Panc1 (cell line): ENCODE measurements at regions not wholly inside any gene's neighbourhood (a gene's known extent, or its start where the extent isn't known, plus 50 kb on each side); places are given as distances from the start of the nearest gene placed in this dataset.

Source experiments
- ATAC-seq: fragments of 200-7000 bp; cut with Tn5 transposase; 2 replicates; pipeline ENCODE4 v1.9.1; 2020; ENCODE audit warnings: mild to moderate bottlenecking, moderate library complexity
- BruUV-seq: library from RNA; stranded (reverse); fragments of 400-500 nt; replicated peaks from 2 replicates; lab custom pipeline; 2021; lab: Mats Ljungman, UMichigan
- CTCF ChIA-PET: fragments of 300-600 bp; sonication (Branson Sonifier 250); formaldehyde crosslinking; loops from one replicate; lab custom pipeline; 2022; ENCODE audit warnings: antibody characterized with exemption; lab: Charles Lee
- POLR2A ChIA-PET: fragments of 300-600 bp; sonication (Branson Sonifier 250); formaldehyde crosslinking; loops from one replicate; lab custom pipeline; 2022; ENCODE audit warnings: antibody characterized with exemption; lab: Charles Lee
- DNase-seq: peaks from one replicate; pipeline ENCODE4 v3.0.0-alpha.2; 2010; ENCODE audit warnings: low read depth, low spot score
- H3K27ac ChIP-seq: 2 replicates; pipeline ENCODE4 v1.5.1; 2011; ENCODE audit warnings: mild to moderate bottlenecking, low read length, inconsistent platforms
- H3K27me3 ChIP-seq: fragments of 200-500 bp; sonication (Bioruptor generic); 2 replicates; pipeline ENCODE4 v1.6.0; 2014; ENCODE audit warnings: low read length, inconsistent platforms; ENCODE audit not compliant: control insufficient read depth, insufficient read depth
- H3K36me3 ChIP-seq: fragments of 200-500 bp; sonication (Bioruptor generic); 2 replicates; pipeline ENCODE4 v1.5.1; 2014; ENCODE audit warnings: inconsistent platforms, mild to moderate bottlenecking, low read length, moderate library complexity; ENCODE audit not compliant: control insufficient read depth, insufficient read depth
- H3K4me1 ChIP-seq: 2 replicates; pipeline ENCODE4 v1.5.1; 2011; ENCODE audit warnings: inconsistent platforms, mild to moderate bottlenecking, low read length, moderate library complexity; ENCODE audit not compliant: control insufficient read depth, insufficient read depth
- H3K4me3 ChIP-seq, 2 experiments: 2 replicates each; pipeline ENCODE4 v1.5.1; 2011 to 2012; ENCODE audit warnings: low read depth in 2 of 2, low read length in 2 of 2, mild to moderate bottlenecking in 2 of 2, inconsistent platforms in 1 of 2, moderate library complexity in 1 of 2
- H3K9me3 ChIP-seq: fragments of 200-500 bp; sonication (Bioruptor generic); 2 replicates; pipeline ENCODE4 v1.5.1; 2014; ENCODE audit warnings: low read depth, mild to moderate bottlenecking, inconsistent platforms, low read length, moderate library complexity; ENCODE audit not compliant: control insufficient read depth, insufficient read depth
- POLR2AphosphoS5 ChIP-seq: IDR thresholded peaks from 2 replicates; pipeline ENCODE4 v1.6.1; 2012; ENCODE audit warnings: mild to moderate bottlenecking, low read depth, low read length, moderate library complexity
- SIN3A ChIP-seq: IDR thresholded peaks from 2 replicates; pipeline ENCODE4 v1.6.1; 2012; ENCODE audit warnings: low read depth, mild to moderate bottlenecking, low read length, moderate library complexity, borderline replicate concordance; ENCODE audit not compliant: insufficient read depth
- TCF7L2 ChIP-seq: IDR thresholded peaks from 2 replicates; pipeline ENCODE4 v1.6.1; 2011; ENCODE audit warnings: mild to moderate bottlenecking, low read depth, low read length, inconsistent platforms
- in situ Hi-C: cut with HindIII; loops from 2 replicates; pipeline ENCODE4 v1.10.0; 2016; ENCODE audit warnings: low sequenced_read_pairs, low pct_unique_long_range_greater_than_20kb
- intact Hi-C: fragments of 100-400 bp; cut with micrococcal nuclease; formaldehyde crosslinking; loops from one replicate; pipeline ENCODE4 v1.10.0; 2022; ENCODE audit not compliant: unreplicated experiment
- TF ChIP-seq, protein P1 (sequence below), 2 experiments: IDR thresholded peaks; 2 replicates each; pipeline ENCODE4 v1.6.1; 2011 to 2012; ENCODE audit warnings: low read depth in 2 of 2, control low read depth in 1 of 2, low read length in 1 of 2, mild to moderate bottlenecking in 1 of 2, moderate library complexity in 1 of 2; ENCODE audit not compliant: insufficient read depth in 1 of 2
- TF ChIP-seq, protein P2 (sequence below): fragments of 450-650 bp; IDR thresholded peaks from 2 replicates; pipeline ENCODE4 v1.5.1; 2017; ENCODE audit warnings: mild to moderate bottlenecking

- Histone ChIP-seq H3K27ac (no peak overlapping the region), H3K4me3 (no peak overlapping the region), H3K4me1 (no peaks in the 10 kb centered on the region), H3K9me3 (peaks cover 7% of the 10 kb centered on the region; the same call in 1 of the 2 replicates), H3K27me3 (no peaks in the 10 kb centered on the region), H3K36me3 (no peaks in the 10 kb centered on the region)
- ChIA-PET POLR2A (no interaction called here), CTCF (no interaction called here)
- BruUV-seq = no TSS peak
- in situ Hi-C loops (no loop called here), intact Hi-C loops (no loop called here)
- DNase-seq (no peak), ATAC-seq (no peak)
- TF ChIP-seq, protein P1, sequence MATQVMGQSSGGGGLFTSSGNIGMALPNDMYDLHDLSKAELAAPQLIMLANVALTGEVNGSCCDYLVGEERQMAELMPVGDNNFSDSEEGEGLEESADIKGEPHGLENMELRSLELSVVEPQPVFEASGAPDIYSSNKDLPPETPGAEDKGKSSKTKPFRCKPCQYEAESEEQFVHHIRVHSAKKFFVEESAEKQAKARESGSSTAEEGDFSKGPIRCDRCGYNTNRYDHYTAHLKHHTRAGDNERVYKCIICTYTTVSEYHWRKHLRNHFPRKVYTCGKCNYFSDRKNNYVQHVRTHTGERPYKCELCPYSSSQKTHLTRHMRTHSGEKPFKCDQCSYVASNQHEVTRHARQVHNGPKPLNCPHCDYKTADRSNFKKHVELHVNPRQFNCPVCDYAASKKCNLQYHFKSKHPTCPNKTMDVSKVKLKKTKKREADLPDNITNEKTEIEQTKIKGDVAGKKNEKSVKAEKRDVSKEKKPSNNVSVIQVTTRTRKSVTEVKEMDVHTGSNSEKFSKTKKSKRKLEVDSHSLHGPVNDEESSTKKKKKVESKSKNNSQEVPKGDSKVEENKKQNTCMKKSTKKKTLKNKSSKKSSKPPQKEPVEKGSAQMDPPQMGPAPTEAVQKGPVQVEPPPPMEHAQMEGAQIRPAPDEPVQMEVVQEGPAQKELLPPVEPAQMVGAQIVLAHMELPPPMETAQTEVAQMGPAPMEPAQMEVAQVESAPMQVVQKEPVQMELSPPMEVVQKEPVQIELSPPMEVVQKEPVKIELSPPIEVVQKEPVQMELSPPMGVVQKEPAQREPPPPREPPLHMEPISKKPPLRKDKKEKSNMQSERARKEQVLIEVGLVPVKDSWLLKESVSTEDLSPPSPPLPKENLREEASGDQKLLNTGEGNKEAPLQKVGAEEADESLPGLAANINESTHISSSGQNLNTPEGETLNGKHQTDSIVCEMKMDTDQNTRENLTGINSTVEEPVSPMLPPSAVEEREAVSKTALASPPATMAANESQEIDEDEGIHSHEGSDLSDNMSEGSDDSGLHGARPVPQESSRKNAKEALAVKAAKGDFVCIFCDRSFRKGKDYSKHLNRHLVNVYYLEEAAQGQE (IDR thresholded peaks at IDR 0.05; ENCODE audit: insufficient read depth in 1 of 2, low read depth in 2 of 2, low read length in 1 of 2) = no peak
- TF ChIP-seq TCF7L2 = no peak
- TF ChIP-seq POLR2AphosphoS5 = no peak
- TF ChIP-seq, protein P2, sequence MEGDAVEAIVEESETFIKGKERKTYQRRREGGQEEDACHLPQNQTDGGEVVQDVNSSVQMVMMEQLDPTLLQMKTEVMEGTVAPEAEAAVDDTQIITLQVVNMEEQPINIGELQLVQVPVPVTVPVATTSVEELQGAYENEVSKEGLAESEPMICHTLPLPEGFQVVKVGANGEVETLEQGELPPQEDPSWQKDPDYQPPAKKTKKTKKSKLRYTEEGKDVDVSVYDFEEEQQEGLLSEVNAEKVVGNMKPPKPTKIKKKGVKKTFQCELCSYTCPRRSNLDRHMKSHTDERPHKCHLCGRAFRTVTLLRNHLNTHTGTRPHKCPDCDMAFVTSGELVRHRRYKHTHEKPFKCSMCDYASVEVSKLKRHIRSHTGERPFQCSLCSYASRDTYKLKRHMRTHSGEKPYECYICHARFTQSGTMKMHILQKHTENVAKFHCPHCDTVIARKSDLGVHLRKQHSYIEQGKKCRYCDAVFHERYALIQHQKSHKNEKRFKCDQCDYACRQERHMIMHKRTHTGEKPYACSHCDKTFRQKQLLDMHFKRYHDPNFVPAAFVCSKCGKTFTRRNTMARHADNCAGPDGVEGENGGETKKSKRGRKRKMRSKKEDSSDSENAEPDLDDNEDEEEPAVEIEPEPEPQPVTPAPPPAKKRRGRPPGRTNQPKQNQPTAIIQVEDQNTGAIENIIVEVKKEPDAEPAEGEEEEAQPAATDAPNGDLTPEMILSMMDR = no peak
- no peak for TF ChIP-seq SIN3A
Observed at GRCh38 chr2:85945586-85945985, 56.8 kb upstream of the ST3GAL5 start.

GRCh38 chr2:85945172-85945571, 56.4 kb upstream of the ST3GAL5 start:
- Histone ChIP-seq H3K36me3 (no peaks in the 10 kb centered on the region), H3K4me1 (no peaks in the 10 kb centered on the region), H3K27me3 (no peaks in the 10 kb centered on the region), H3K27ac (no peak overlapping the region), H3K9me3 (peaks cover 7% of the 10 kb centered on the region; the same call in 1 of the 2 replicates), H3K4me3 (no peak overlapping the region)
- BruUV-seq = no TSS peak
- intact Hi-C loops (no loop called here), in situ Hi-C loops (no loop called here)
- DNase-seq = no peak
- TF ChIP-seq TCF7L2 (no peak), SIN3A (no peak), POLR2AphosphoS5 (no peak)
- TF ChIP-seq, protein P2 = no peak
- TF ChIP-seq, protein P1 (IDR thresholded peaks at IDR 0.05; ENCODE audit: insufficient read depth in 1 of 2, low read depth in 2 of 2, low read length in 1 of 2) = no peak
- ChIA-PET CTCF (no interaction called here), POLR2A (no interaction called here)
- ATAC-seq = no peak
